ENCODE measurements at regions not wholly inside any gene's neighbourhood (a gene's known extent, or its start where the extent isn't known, plus 50 kb on each side); places are given as distances from the start of the nearest gene placed in this dataset.

GRCh38 chr2:217222309-217222910 is 362.5 kb upstream of the TNP1 start:
- TF ChIP-seq POLR2A (IDR thresholded peaks at IDR 0.05; ENCODE audit: low read length) (no peak), GATA1 (IDR thresholded peaks at IDR 0.05; ENCODE audit: low read depth, low read length) (no peak)
